IMR-90 (cell line): ENCODE measurements at regions not wholly inside any gene's neighbourhood (a gene's known extent, or its start where the extent isn't known, plus 50 kb on each side); places are given as distances from the start of the nearest gene placed in this dataset.

Experiments used
- ATAC-seq: fragments of 200-7000 bp; cut with Tn5 transposase; 2 replicates; pipeline ENCODE4 v1.9.1; 2020; ENCODE audit warnings: low read depth, mild to moderate bottlenecking, moderate library complexity
- BruUV-seq: library from RNA; stranded (reverse); fragments of 400-500 nt; replicated peaks from 2 replicates; lab custom pipeline; 2021; lab: Mats Ljungman, UMichigan
- CTCF ChIA-PET: fragments of 300-600 bp; formaldehyde crosslinking; extraction: SDS; loops from one replicate; lab custom pipeline; 2021; ENCODE audit warnings: antibody characterized with exemption; lab: Yijun Ruan, JAX
- POLR2A ChIA-PET: fragments of 300-600 bp; sonication (Branson Sonifier 250); formaldehyde crosslinking; loops from one replicate; lab custom pipeline; 2022; ENCODE audit warnings: antibody characterized with exemption; ENCODE audit not compliant: unreplicated experiment; lab: Charles Lee
- DNase-seq: peaks from one replicate; pipeline ENCODE4 v3.0.0; 2013
- H2AFZ ChIP-seq: replicated peaks from 2 replicates; pipeline ENCODE3; 2013; ENCODE audit warnings: low read length, mild to moderate bottlenecking; ENCODE audit not compliant: poor library complexity
- H2AK5ac ChIP-seq: 2 replicates; pipeline ENCODE4 v1.6.1; 2013; ENCODE audit warnings: low read depth, low read length, inconsistent platforms
- H2AK9ac ChIP-seq: replicated peaks from 2 replicates; pipeline ENCODE3; 2013; ENCODE audit warnings: mild to moderate bottlenecking, low read depth, low read length, moderate library complexity; ENCODE audit not compliant: poor library complexity
- H2BK120ac ChIP-seq: 2 replicates; pipeline ENCODE4 v1.6.1; 2013; ENCODE audit warnings: low read depth, low read length, inconsistent platforms
- H2BK15ac ChIP-seq: 3 replicates; pipeline ENCODE4 v1.6.1; 2013; ENCODE audit warnings: low read depth, low read length, inconsistent platforms
- H2BK20ac ChIP-seq: 2 replicates; pipeline ENCODE4 v1.6.1; 2013; ENCODE audit warnings: low read depth, mild to moderate bottlenecking, inconsistent platforms, low read length, moderate library complexity
- H2BK5ac ChIP-seq: 2 replicates; pipeline ENCODE4 v1.6.1; 2013; ENCODE audit warnings: mild to moderate bottlenecking, low read depth, low read length, inconsistent platforms; ENCODE audit not compliant: poor library complexity, severe bottlenecking
- H3K14ac ChIP-seq: replicated peaks from 2 replicates; pipeline ENCODE4 v1.6.1; 2013; ENCODE audit warnings: low read depth, low read length, inconsistent platforms
- H3K18ac ChIP-seq: 2 replicates; pipeline ENCODE4 v1.6.1; 2013; ENCODE audit warnings: low read depth, low read length, control low read depth
- H3K23ac ChIP-seq: 2 replicates; pipeline ENCODE4 v1.6.1; 2013; ENCODE audit warnings: low read depth, low read length, inconsistent platforms
- H3K27ac ChIP-seq: 2 replicates; pipeline ENCODE4 v1.5.1; 2013; ENCODE audit warnings: mild to moderate bottlenecking, control low read depth, low read length; ENCODE audit not compliant: insufficient read depth
- H3K27me3 ChIP-seq: 2 replicates; pipeline ENCODE4 v1.6.1; 2013; ENCODE audit warnings: low read length; ENCODE audit not compliant: control insufficient read depth, insufficient read depth
- H3K36me3 ChIP-seq: 2 replicates; pipeline ENCODE4 v1.6.1; 2013; ENCODE audit warnings: low read length, mixed read lengths; ENCODE audit not compliant: control insufficient read depth, insufficient read depth
- H3K4ac ChIP-seq: 2 replicates; pipeline ENCODE4 v1.6.1; 2013; ENCODE audit warnings: low read depth, low read length, inconsistent platforms
- H3K4me1 ChIP-seq: 2 replicates; pipeline ENCODE4 v1.6.1; 2013; ENCODE audit warnings: low read length, mixed read lengths; ENCODE audit not compliant: control insufficient read depth, insufficient read depth
- H3K4me2 ChIP-seq: 2 replicates; pipeline ENCODE4 v1.6.1; 2013; ENCODE audit warnings: low read depth, mild to moderate bottlenecking, control low read depth, low read length, moderate library complexity
- H3K4me3 ChIP-seq: 2 replicates; pipeline ENCODE4 v1.5.1; 2013; ENCODE audit warnings: low read depth, mild to moderate bottlenecking, control low read depth, low read length, moderate library complexity; ENCODE audit not compliant: insufficient read depth
- H3K56ac ChIP-seq: 2 replicates; pipeline ENCODE4 v1.6.1; 2013; ENCODE audit warnings: low read length, inconsistent platforms; ENCODE audit not compliant: insufficient read depth; ENCODE audit errors: extremely low read depth
- H3K79me1 ChIP-seq, 2 experiments: 2 replicates each; pipeline ENCODE4 v1.6.1; 2013; ENCODE audit warnings: low read length in 2 of 2, inconsistent platforms in 1 of 2, low read depth in 1 of 2
- H3K9ac ChIP-seq: 2 replicates; pipeline ENCODE4 v1.6.1; 2013; ENCODE audit warnings: low read depth, low read length, control low read depth
- H3K9me1 ChIP-seq: 2 replicates; pipeline ENCODE4 v1.6.1; 2013; ENCODE audit warnings: low read length, inconsistent platforms; ENCODE audit not compliant: insufficient read depth
- H3K9me3 ChIP-seq: 2 replicates; pipeline ENCODE4 v1.6.1; 2013; ENCODE audit warnings: low read length; ENCODE audit not compliant: control insufficient read depth, insufficient read depth
- H4K20me1 ChIP-seq: 2 replicates; pipeline ENCODE4 v1.6.1; 2013; ENCODE audit warnings: low read length, inconsistent platforms; ENCODE audit not compliant: insufficient read depth
- H4K5ac ChIP-seq: 2 replicates; pipeline ENCODE4 v1.6.1; 2013; ENCODE audit warnings: mild to moderate bottlenecking, low read depth, low read length, control low read depth
- H4K8ac ChIP-seq, 2 experiments: 2 replicates each; pipeline ENCODE4 v1.6.1; 2013; ENCODE audit warnings: low read depth in 2 of 2, low read length in 2 of 2, control low read depth in 1 of 2, inconsistent platforms in 1 of 2
- H4K91ac ChIP-seq: 2 replicates; pipeline ENCODE4 v1.6.1; 2013; ENCODE audit warnings: low read depth, low read length, inconsistent platforms; ENCODE audit not compliant: insufficient read depth
- FOS ChIP-seq: fragments of 150-350 bp; IDR thresholded peaks from 2 replicates; pipeline ENCODE4 v1.6.1; 2016; ENCODE audit warnings: low read depth, low read length
- RFX5 ChIP-seq: IDR thresholded peaks from 2 replicates; pipeline ENCODE4 v1.8.0; 2012; ENCODE audit warnings: low read depth, mild to moderate bottlenecking, low read length, moderate library complexity
- WGBS, 2 experiments: methylation state at CpG; one replicate each; pipeline versions ENCODE4 v1.1.5 to v1.1.7; 2013; ENCODE audit warnings: missing lambda C conversion rate in 2 of 2; ENCODE audit not compliant: insufficient read length in 1 of 2; ENCODE audit errors: extremely low coverage in 2 of 2; 5-methylcytosine and 5-hydroxymethylcytosine counted together
- dilution Hi-C: fragments of 300-500 bp; cut with HindIII; formaldehyde crosslinking; loops from one replicate; pipeline ENCODE4 v1.14.3; 2018; ENCODE audit warnings: low sequenced_read_pairs; ENCODE audit not compliant: unreplicated experiment
- in situ Hi-C: fragments of 300-500 bp; cut with MboI; formaldehyde crosslinking; loops from 3 replicates; pipeline ENCODE4 v1.14.3; 2019; ENCODE audit warnings: low sequenced_read_pairs, inconsistent platforms, mixed read lengths
- intact Hi-C: fragments of 100-400 bp; cut with micrococcal nuclease; formaldehyde crosslinking; loops from 2 replicates; pipeline ENCODE4 v1.10.0; 2022

- peak; percentile 82 for DNase-seq
- Histone ChIP-seq H3K27ac (peak overlapping the region; percentile 91), H2BK120ac (peak overlapping the region; percentile 96), H3K23ac (0 out of 2 replicates have a peak overlapping the region, but pooled peaks have one; percentile 31), H4K91ac (peak overlapping the region; percentile 87), H3K27me3 (no peaks in the 10 kb centered on the region), H4K20me1 (no peaks in the 10 kb centered on the region), H3K18ac (peak overlapping the region; percentile 98), H3K9me1 (peaks cover 10% of the 10 kb centered on the region), H3K9ac (no peak overlapping the region), H2AK5ac (peak overlapping the region; percentile 94), H2AFZ (no peak overlapping the region), H3K79me1 (no peaks in the 10 kb centered on the region), H3K4me3 (no peak overlapping the region), H3K4me2 (no peak overlapping the region), H2AK9ac (peak overlapping the region; percentile 47), H3K4ac (peak overlapping the region; percentile 93), H3K4me1 (peaks cover 9% of the 10 kb centered on the region), H2BK20ac (peak overlapping the region; percentile 78), H3K14ac (peak overlapping the region; percentile 75; the same call in 1 of the 2 replicates), H4K5ac (no peak overlapping the region; the same call in 1 of the 2 replicates), H3K9me3 (no peaks in the 10 kb centered on the region), H4K8ac (peak overlapping the region; percentile 15 to 91; a peak in 3 of 4 replicates), H2BK5ac (peak overlapping the region; percentile 90), H3K56ac (no peak overlapping the region), H2BK15ac (no peak overlapping the region; the same call in 1 of the 3 replicates), H3K36me3 (no peaks in the 10 kb centered on the region)
- no TSS peak for BruUV-seq
- WGBS, 2 experiments, result no CpG with 5 or more reads among the region's 2 CpGs
- peak; percentile 63; the same call in 1 of the 2 replicates for TF ChIP-seq FOS
- TF ChIP-seq RFX5, result no peak
- POLR2A ChIA-PET, result no interaction called here
- CTCF ChIA-PET, result no interaction called here
- intact Hi-C loops (no loop called here), dilution Hi-C loops (no loop called here), in situ Hi-C loops (no loop called here)
- ATAC-seq, result peak; percentile 58
These were observed 235.1 kb downstream of the GJA1 start for GRCh38 chr6:121670511-121670910.
